ENCODE measurements at regions not wholly inside any gene's neighbourhood (a gene's known extent, or its start where the extent isn't known, plus 50 kb on each side); places are given as distances from the start of the nearest gene placed in this dataset.
A peak's percentile ranks its signal among the peaks of the same experiment; 100 is the strongest.
"Not testable (repeated sequence)": the region's sequence is repeated elsewhere in the genome, so short reads cannot be mapped to it uniquely, and the experiment has no call there.

- TF ChIP-seq TOX (CRISPR knock-in tag; IDR thresholded peaks at IDR 0.05; ENCODE audit: borderline replicate concordance): no peak
- TF ChIP-seq PPARA (CRISPR knock-in tag; IDR thresholded peaks at IDR 0.05; ENCODE audit: borderline replicate concordance): no peak
- no peak for TF ChIP-seq ISL1 (CRISPR knock-in tag; IDR thresholded peaks at IDR 0.05)
- TF ChIP-seq RARB (CRISPR knock-in tag; IDR thresholded peaks at IDR 0.05): no peak
- no peak for TF ChIP-seq ZC3H10 (CRISPR knock-in tag; IDR thresholded peaks at IDR 0.05)
- no peak for ATAC-seq
Observed at GRCh38 chr6:167212713-167213005, 54.9 kb upstream of the GPR31 start.

DNA sequence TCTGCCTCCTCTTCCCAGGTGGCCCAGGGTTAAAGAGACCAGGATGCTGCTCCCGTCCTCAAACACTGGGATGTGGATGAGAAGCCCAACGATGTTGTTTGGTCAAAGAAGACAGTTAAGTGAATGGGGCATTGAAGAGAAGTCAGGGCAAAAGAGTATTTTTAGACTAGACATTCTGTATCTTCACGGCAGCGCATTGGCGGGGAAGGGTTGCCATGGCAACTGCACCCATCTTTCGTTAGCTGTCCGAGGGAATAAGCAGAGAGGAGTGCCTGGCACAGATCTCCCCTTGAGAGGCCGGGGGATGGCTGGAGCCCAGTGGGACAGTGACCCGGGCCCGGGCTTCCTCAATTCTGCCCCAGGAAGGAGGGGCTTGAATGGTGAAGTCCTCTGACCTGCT lies 56.4 kb upstream of the GPR31 start:
- no peak for TF ChIP-seq ISL1 (CRISPR knock-in tag; IDR thresholded peaks at IDR 0.05)
- no peak for TF ChIP-seq ZFP30 (CRISPR knock-in tag; IDR thresholded peaks at IDR 0.05)
- no peak for TF ChIP-seq OSR1 (CRISPR knock-in tag; IDR thresholded peaks at IDR 0.05)
- TF ChIP-seq POU6F1 (CRISPR knock-in tag; IDR thresholded peaks at IDR 0.05; ENCODE audit: borderline replicate concordance, low read depth): no peak
- no peak for TF ChIP-seq ZC3H10 (CRISPR knock-in tag; IDR thresholded peaks at IDR 0.05)
- TF ChIP-seq, protein P1, sequence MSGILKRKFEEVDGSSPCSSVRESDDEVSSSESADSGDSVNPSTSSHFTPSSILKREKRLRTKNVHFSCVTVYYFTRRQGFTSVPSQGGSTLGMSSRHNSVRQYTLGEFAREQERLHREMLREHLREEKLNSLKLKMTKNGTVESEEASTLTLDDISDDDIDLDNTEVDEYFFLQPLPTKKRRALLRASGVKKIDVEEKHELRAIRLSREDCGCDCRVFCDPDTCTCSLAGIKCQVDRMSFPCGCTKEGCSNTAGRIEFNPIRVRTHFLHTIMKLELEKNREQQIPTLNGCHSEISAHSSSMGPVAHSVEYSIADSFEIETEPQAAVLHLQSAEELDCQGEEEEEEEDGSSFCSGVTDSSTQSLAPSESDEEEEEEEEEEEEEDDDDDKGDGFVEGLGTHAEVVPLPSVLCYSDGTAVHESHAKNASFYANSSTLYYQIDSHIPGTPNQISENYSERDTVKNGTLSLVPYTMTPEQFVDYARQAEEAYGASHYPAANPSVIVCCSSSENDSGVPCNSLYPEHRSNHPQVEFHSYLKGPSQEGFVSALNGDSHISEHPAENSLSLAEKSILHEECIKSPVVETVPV (CRISPR knock-in tag; IDR thresholded peaks at IDR 0.05): no peak
- no peak for TF ChIP-seq CREB5 (CRISPR knock-in tag; IDR thresholded peaks at IDR 0.05; ENCODE audit: low read depth)
- no peak for TF ChIP-seq ZNF70 (CRISPR knock-in tag; IDR thresholded peaks at IDR 0.05)
- no peak for TF ChIP-seq ZNF565 (CRISPR knock-in tag; conservative IDR thresholded peaks at IDR 0.05; ENCODE audit: low read depth)
- no peak for TF ChIP-seq SNAI2 (CRISPR knock-in tag; IDR thresholded peaks at IDR 0.05)
- no peak for TF ChIP-seq ARNTL (CRISPR knock-in tag; IDR thresholded peaks at IDR 0.05; ENCODE audit: borderline replicate concordance, low read depth)
- no peak for TF ChIP-seq PATZ1 (CRISPR knock-in tag; IDR thresholded peaks at IDR 0.05; ENCODE audit: borderline replicate concordance)
- no peak for TF ChIP-seq CSDC2 (CRISPR knock-in tag; IDR thresholded peaks at IDR 0.05)
- ATAC-seq: no peak

DNA sequence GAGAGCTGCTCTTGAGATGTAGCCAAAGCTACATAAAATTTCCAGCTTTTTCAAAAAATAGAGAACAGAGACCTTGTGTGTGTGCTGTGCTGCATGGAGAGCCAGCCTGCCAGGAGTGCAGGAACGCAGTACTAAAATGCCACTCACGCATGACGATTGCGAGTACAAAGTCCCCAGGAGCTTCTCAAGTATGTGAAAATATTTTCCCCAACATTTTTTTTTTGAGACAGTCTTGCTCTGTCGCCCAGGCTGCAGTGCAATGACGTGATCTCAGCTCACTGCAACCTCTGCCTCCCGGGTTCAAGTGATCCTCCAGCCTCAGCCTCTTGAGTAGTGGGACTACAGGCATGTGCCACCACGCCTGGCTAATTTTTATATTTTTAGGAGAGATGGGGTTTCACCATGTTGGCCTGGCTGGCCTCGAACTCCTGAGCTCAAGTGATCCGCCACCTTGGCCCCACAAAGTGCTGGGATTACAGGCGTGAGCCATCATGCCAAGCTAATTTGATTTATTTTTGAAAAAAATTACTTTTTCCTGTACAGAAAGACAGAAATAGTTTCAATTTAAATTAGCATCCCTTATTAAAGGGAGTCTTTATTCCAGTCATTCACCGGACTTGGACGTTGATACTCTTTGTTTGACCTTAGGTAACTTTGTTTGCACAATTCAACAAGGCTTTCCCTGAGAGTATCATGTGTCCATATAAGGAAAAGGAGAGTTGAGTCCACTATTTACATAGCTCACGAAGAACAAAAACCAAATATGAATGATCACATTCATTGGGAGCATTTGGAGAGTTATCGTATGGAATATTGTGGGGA lies 57.9 kb upstream of the GPR31 start:
- not testable (repeated sequence) for ATAC-seq

GRCh38 chr6:167216390-167217050 lies 58.7 kb upstream of the GPR31 start:
- ATAC-seq: not testable (repeated sequence)

GRCh38 chr6:167217073-167217472 lies 59.3 kb upstream of the GPR31 start:
- ATAC-seq: not testable (repeated sequence)

DNA sequence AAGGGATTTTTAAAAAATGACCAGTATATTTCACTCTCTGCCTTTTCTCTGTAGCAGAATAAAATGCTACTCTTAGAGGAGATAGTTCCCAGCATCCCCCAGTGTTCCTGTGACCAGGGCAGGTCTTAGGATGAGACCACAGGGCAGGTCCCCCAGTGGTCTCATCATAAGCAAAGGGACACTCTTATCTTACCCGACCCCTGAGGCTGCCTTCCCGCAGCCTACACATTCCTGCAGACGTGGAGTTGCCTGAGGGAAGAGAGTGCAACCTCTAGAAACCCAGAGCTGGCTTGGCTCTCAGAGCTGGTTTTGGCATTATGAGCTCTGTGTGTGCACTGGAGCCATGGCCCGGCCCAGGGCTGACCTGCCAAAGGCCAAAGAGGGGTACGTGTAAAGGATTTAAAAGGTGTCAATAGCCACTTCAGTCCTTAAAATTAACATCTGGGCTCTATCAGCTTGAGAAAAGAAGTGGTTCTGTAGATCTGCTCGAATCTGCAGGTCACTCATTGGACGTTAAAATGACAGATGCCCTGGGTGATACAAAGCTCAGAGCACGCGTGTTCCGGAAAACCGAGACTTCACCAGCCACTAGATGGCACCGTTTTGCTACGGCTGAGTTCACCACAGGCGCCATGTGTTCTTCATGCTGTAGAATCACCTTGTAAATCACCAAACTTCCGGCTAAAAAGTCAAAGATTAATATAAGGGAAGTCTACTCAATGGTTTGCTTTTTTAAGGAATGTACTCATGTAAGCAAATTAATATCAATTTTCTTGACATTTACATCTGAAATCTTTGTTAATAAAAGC lies 60.4 kb upstream of the GPR31 start:
- ATAC-seq: peak; percentile 90

GRCh38 chr6:167219079-167219478 lies 61.3 kb upstream of the GPR31 start:
- ATAC-seq: not testable (repeated sequence)
